ENCODE measurements at regions not wholly inside any gene's neighbourhood (a gene's known extent, or its start where the extent isn't known, plus 50 kb on each side); places are given as distances from the start of the nearest gene placed in this dataset.

DNA sequence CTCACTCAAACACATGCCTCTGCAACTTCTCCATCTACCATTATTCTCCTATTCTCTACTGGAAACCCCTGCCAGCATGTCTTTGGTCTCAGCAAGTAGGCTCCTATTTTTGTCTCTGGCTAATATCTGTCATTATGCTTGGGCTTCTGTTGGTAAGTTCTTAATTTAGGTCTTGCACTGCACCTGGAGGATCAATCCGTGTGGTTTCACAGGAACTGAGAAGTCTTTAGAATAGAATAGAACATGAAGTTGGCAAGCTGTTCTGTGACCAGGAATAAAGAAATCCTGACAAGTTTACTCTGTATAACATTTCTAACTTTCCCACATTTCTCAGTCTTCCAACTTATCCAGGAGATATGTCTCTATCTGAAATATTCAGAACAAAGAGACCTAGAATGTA, 219.5 kb upstream of the GYPC start:
- TF ChIP-seq POLR2A (IDR thresholded peaks at IDR 0.05): no peak
- no peak for TF ChIP-seq POLR2AphosphoS5 (IDR thresholded peaks at IDR 0.05)
- TF ChIP-seq, protein P1, sequence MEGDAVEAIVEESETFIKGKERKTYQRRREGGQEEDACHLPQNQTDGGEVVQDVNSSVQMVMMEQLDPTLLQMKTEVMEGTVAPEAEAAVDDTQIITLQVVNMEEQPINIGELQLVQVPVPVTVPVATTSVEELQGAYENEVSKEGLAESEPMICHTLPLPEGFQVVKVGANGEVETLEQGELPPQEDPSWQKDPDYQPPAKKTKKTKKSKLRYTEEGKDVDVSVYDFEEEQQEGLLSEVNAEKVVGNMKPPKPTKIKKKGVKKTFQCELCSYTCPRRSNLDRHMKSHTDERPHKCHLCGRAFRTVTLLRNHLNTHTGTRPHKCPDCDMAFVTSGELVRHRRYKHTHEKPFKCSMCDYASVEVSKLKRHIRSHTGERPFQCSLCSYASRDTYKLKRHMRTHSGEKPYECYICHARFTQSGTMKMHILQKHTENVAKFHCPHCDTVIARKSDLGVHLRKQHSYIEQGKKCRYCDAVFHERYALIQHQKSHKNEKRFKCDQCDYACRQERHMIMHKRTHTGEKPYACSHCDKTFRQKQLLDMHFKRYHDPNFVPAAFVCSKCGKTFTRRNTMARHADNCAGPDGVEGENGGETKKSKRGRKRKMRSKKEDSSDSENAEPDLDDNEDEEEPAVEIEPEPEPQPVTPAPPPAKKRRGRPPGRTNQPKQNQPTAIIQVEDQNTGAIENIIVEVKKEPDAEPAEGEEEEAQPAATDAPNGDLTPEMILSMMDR (IDR thresholded peaks at IDR 0.05): no peak
- no peak for TF ChIP-seq EP300 (IDR thresholded peaks at IDR 0.05)

All from stomach (tissue), 4 donors.